ENCODE measurements at regions not wholly inside any gene's neighbourhood (a gene's known extent, or its start where the extent isn't known, plus 50 kb on each side); places are given as distances from the start of the nearest gene placed in this dataset.

DNA sequence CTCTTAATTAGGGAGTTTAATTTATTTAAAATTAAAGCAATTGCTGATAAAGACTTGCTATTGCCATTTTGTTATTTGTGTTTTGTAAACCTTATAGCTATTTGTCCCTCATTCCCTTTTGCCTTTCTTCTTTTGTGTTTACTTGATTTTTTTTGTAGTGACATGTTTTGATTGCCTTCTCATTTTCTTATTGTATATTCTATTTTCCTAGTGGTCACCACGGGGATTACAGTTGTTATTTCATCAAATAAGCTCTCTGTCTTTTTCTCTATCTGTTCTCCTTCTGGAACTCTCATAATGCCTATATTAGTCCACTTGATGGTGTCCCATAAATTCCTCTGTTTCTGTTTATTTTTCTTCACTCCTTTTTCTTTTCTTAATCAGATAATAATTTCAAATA, 64.4 kb upstream of the FRY start:
- 45% methylated on average over 1 of the region's 1 CpG for WGBS (ENCODE audit: low lambda C conversion rate)
- ChIA-PET CTCF (interaction anchor here (0.8 to 1.7 kb wide), 10 partner anchors 8 to 57 kb away, joined by 3 to 5 read pairs (median 3); no protein-coding TSS in a partner anchor), POLR2A (no interaction called here)
- no peak overlapping the region for H3K9ac ChIP-seq
- no peaks in the 10 kb centered on the region for H3K9me2 ChIP-seq
- H3F3A ChIP-seq (replicated peaks; ENCODE audit: insufficient read depth), result peaks cover 23% of the 10 kb centered on the region
- H3K9me3 ChIP-seq, result no peaks in the 10 kb centered on the region
- H4K20me1 ChIP-seq (ENCODE audit: insufficient read depth), result no peaks in the 10 kb centered on the region
- H3K27ac ChIP-seq (ENCODE audit: low read depth in 2 of 2, low read length in 1 of 2), result no peak overlapping the region
- no peaks in the 10 kb centered on the region for H3K36me3 ChIP-seq (replicated peaks in 1 of 2; ENCODE audit: control insufficient read depth in 1 of 2, insufficient read depth in 2 of 2, low read length in 1 of 2)
- H3K4me2 ChIP-seq, result no peak overlapping the region
- no peak overlapping the region for H2AFZ ChIP-seq (ENCODE audit: low read depth)
- DNase-seq, result no peak
- no peaks in the 10 kb centered on the region for H3K79me2 ChIP-seq (ENCODE audit: insufficient read depth)
- H3K27me3 ChIP-seq (ENCODE audit: insufficient read depth), result no peaks in the 10 kb centered on the region
- TF ChIP-seq TCF12 (IDR thresholded peaks at IDR 0.05), result no peak
- TF ChIP-seq, protein P1, sequence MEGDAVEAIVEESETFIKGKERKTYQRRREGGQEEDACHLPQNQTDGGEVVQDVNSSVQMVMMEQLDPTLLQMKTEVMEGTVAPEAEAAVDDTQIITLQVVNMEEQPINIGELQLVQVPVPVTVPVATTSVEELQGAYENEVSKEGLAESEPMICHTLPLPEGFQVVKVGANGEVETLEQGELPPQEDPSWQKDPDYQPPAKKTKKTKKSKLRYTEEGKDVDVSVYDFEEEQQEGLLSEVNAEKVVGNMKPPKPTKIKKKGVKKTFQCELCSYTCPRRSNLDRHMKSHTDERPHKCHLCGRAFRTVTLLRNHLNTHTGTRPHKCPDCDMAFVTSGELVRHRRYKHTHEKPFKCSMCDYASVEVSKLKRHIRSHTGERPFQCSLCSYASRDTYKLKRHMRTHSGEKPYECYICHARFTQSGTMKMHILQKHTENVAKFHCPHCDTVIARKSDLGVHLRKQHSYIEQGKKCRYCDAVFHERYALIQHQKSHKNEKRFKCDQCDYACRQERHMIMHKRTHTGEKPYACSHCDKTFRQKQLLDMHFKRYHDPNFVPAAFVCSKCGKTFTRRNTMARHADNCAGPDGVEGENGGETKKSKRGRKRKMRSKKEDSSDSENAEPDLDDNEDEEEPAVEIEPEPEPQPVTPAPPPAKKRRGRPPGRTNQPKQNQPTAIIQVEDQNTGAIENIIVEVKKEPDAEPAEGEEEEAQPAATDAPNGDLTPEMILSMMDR (IDR thresholded peaks at IDR 0.05), result peak; percentile 43
- H3K4me1 ChIP-seq (ENCODE audit: control insufficient read depth in 1 of 2, insufficient read depth in 2 of 2, low read depth in 1 of 2, low read length in 1 of 2), result peaks cover 0 to 15% of the 10 kb centered on the region in 2 experiments; a peak in 2 of 4 replicates
- H3K4me3 ChIP-seq (ENCODE audit: low read depth in 2 of 2, low read length in 1 of 2), result no peak overlapping the region

DNA sequence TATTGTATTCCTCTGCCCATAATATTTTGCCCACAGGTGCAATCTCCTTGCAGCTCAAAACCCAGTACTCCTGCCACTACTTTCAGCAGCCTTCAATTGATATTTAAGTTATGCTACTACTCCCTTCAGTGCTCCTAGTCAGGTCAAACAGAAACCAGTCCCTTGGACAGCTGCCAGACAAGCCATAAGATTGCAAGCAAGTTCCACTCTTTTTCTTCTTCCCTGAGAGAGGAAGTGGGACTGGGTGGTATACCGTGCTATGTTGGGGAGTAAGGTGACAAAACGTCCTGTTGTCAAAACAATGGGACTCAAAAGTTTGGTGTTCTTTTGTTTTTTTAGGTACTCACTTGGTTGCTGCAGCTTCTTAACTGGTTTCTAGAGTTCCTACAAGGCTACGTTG, 63.1 kb upstream of the FRY start:
- no peaks in the 10 kb centered on the region for H3K27me3 ChIP-seq (ENCODE audit: insufficient read depth)
- H3K9me2 ChIP-seq, result no peaks in the 10 kb centered on the region
- CTCF ChIA-PET, result interaction anchor here (1.1 to 1.7 kb wide), 3 partner anchors 12 to 59 kb away, joined by 3 read pairs; no protein-coding TSS in a partner anchor
- no peak for DNase-seq
- H3K27ac ChIP-seq (ENCODE audit: low read depth in 2 of 2, low read length in 1 of 2), result no peak overlapping the region
- no peak overlapping the region for H3K4me3 ChIP-seq (ENCODE audit: low read depth in 2 of 2, low read length in 1 of 2)
- peaks cover 23% of the 10 kb centered on the region for H3F3A ChIP-seq (replicated peaks; ENCODE audit: insufficient read depth)
- H4K20me1 ChIP-seq (ENCODE audit: insufficient read depth), result no peaks in the 10 kb centered on the region
- no peaks in the 10 kb centered on the region for H3K79me2 ChIP-seq (ENCODE audit: insufficient read depth)
- peaks cover 0 to 15% of the 10 kb centered on the region in 2 experiments; a peak in 2 of 4 replicates for H3K4me1 ChIP-seq (ENCODE audit: control insufficient read depth in 1 of 2, insufficient read depth in 2 of 2, low read depth in 1 of 2, low read length in 1 of 2)
- no peaks in the 10 kb centered on the region for H3K36me3 ChIP-seq (replicated peaks in 1 of 2; ENCODE audit: control insufficient read depth in 1 of 2, insufficient read depth in 2 of 2, low read length in 1 of 2)
- H3K9ac ChIP-seq, result no peak overlapping the region
- 76% methylated on average over 3 of the region's 3 CpGs for WGBS (ENCODE audit: low lambda C conversion rate)
- POLR2A ChIA-PET, result no interaction called here
- H3K4me2 ChIP-seq, result no peak overlapping the region
- H2AFZ ChIP-seq (ENCODE audit: low read depth), result no peak overlapping the region
- TF ChIP-seq TEAD4 (IDR thresholded peaks at IDR 0.05; ENCODE audit: borderline replicate concordance, insufficient read depth) (no peak), NFIC (IDR thresholded peaks at IDR 0.05; ENCODE audit: borderline replicate concordance) (no peak), EZH2phosphoT487 (IDR thresholded peaks at IDR 0.05; ENCODE audit: borderline replicate concordance, low read depth) (no peak), GABPA (IDR thresholded peaks at IDR 0.05; ENCODE audit: low read depth) (no peak), SMC3 (IDR thresholded peaks at IDR 0.05; ENCODE audit: low read depth, low read length) (no peak)
- TF ChIP-seq, protein P1 (IDR thresholded peaks at IDR 0.05), result no peak
- TF ChIP-seq, protein P2, sequence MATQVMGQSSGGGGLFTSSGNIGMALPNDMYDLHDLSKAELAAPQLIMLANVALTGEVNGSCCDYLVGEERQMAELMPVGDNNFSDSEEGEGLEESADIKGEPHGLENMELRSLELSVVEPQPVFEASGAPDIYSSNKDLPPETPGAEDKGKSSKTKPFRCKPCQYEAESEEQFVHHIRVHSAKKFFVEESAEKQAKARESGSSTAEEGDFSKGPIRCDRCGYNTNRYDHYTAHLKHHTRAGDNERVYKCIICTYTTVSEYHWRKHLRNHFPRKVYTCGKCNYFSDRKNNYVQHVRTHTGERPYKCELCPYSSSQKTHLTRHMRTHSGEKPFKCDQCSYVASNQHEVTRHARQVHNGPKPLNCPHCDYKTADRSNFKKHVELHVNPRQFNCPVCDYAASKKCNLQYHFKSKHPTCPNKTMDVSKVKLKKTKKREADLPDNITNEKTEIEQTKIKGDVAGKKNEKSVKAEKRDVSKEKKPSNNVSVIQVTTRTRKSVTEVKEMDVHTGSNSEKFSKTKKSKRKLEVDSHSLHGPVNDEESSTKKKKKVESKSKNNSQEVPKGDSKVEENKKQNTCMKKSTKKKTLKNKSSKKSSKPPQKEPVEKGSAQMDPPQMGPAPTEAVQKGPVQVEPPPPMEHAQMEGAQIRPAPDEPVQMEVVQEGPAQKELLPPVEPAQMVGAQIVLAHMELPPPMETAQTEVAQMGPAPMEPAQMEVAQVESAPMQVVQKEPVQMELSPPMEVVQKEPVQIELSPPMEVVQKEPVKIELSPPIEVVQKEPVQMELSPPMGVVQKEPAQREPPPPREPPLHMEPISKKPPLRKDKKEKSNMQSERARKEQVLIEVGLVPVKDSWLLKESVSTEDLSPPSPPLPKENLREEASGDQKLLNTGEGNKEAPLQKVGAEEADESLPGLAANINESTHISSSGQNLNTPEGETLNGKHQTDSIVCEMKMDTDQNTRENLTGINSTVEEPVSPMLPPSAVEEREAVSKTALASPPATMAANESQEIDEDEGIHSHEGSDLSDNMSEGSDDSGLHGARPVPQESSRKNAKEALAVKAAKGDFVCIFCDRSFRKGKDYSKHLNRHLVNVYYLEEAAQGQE (IDR thresholded peaks at IDR 0.05; ENCODE audit: low read depth, low read length), result no peak
- H3K9me3 ChIP-seq, result no peaks in the 10 kb centered on the region
